SK-N-SH (cell line): ENCODE measurements at regions not wholly inside any gene's neighbourhood (a gene's known extent, or its start where the extent isn't known, plus 50 kb on each side); places are given as distances from the start of the nearest gene placed in this dataset.

Experiments used
- CTCF ChIA-PET: fragments of 300-600, 350-600 bp; formaldehyde crosslinking; extraction: SDS; loops from one replicate; lab custom pipeline; 2021; lab: Yijun Ruan, JAX
- POLR2A ChIA-PET: fragments of 350-600 bp; sonication (Branson Sonifier 250); formaldehyde crosslinking; extraction: SDS; loops from one replicate; lab custom pipeline; 2020; ENCODE audit warnings: antibody characterized with exemption, inconsistent platforms; lab: Yijun Ruan, JAX
- DNase-seq: peaks from one replicate; pipeline ENCODE4 v3.0.0; 2012
- H2AFZ ChIP-seq: fragments of 200-600 bp; sonication (generic); 2 replicates; pipeline ENCODE4 v1.8.1; 2016; ENCODE audit warnings: antibody characterized with exemption, mild to moderate bottlenecking, low read depth
- H3F3A ChIP-seq: fragments of 200-600 bp; sonication (generic); replicated peaks from 2 replicates; pipeline ENCODE3; 2016; ENCODE audit warnings: antibody characterized with exemption, mild to moderate bottlenecking; ENCODE audit not compliant: insufficient read depth
- H3K27ac ChIP-seq, 2 experiments: fragments of 200-500 bp in 1 of 2; fragments of 200-600 bp in 1 of 2; sonication (Bioruptor generic) in 1 of 2; sonication (generic), shearing (Covaris generic) in 1 of 2; 2 replicates each; pipeline versions ENCODE4 v1.5.1 to v1.6.1; 2014 to 2016; ENCODE audit warnings: low read depth in 2 of 2, inconsistent platforms in 1 of 2, low read length in 1 of 2, mild to moderate bottlenecking in 1 of 2, mixed read lengths in 1 of 2
- H3K27me3 ChIP-seq: fragments of 200-600 bp; sonication (generic), shearing (Covaris generic); 2 replicates; pipeline ENCODE4 v1.6.1; 2016; ENCODE audit warnings: mixed run types; ENCODE audit not compliant: insufficient read depth
- H3K36me3 ChIP-seq, 2 experiments: fragments of 200-500 bp in 1 of 2; fragments of 200-600 bp in 1 of 2; sonication (Bioruptor generic) in 1 of 2; sonication (generic) in 1 of 2; replicated peaks in 1 of 2; 2 replicates each; pipeline versions ENCODE3 to v1.5.1; 2014 to 2016; ENCODE audit warnings: low read length in 1 of 2, mild to moderate bottlenecking in 1 of 2; ENCODE audit not compliant: insufficient read depth in 2 of 2, control insufficient read depth in 1 of 2
- H3K4me1 ChIP-seq, 2 experiments: fragments of 200-500 bp in 1 of 2; fragments of 200-600 bp in 1 of 2; sonication (Bioruptor generic) in 1 of 2; sonication (generic), shearing (Covaris generic) in 1 of 2; 2 replicates each; pipeline versions ENCODE4 v1.5.1 to v1.6.1; 2014 to 2016; ENCODE audit warnings: low read depth in 1 of 2, low read length in 1 of 2, mixed run types in 1 of 2; ENCODE audit not compliant: insufficient read depth in 2 of 2, control insufficient read depth in 1 of 2
- H3K4me2 ChIP-seq: fragments of 200-600 bp; sonication (generic), shearing (Covaris generic); 2 replicates; pipeline ENCODE4 v1.6.1; 2017; ENCODE audit warnings: mixed run types
- H3K4me3 ChIP-seq, 2 experiments: fragments of 200-500 bp in 1 of 2; fragments of 200-600 bp in 1 of 2; sonication (Bioruptor generic) in 1 of 2; sonication (generic), shearing (Covaris generic) in 1 of 2; 2 replicates each; pipeline versions ENCODE4 v1.5.1 to v1.8.1; 2014 to 2016; ENCODE audit warnings: low read depth in 2 of 2, inconsistent platforms in 1 of 2, low read length in 1 of 2, mild to moderate bottlenecking in 1 of 2, mixed read lengths in 1 of 2, moderate library complexity in 1 of 2
- H3K79me2 ChIP-seq: fragments of 200-600 bp; sonication (generic); 2 replicates; pipeline ENCODE4 v1.8.1; 2017; ENCODE audit warnings: mild to moderate bottlenecking; ENCODE audit not compliant: insufficient read depth
- H3K9ac ChIP-seq: fragments of 200-600 bp; sonication (generic); 2 replicates; pipeline ENCODE4 v1.6.1; 2017; ENCODE audit warnings: mixed run types
- H3K9me2 ChIP-seq: fragments of 200-600 bp; sonication (generic); 2 replicates; pipeline ENCODE4 v1.6.1; 2017; ENCODE audit warnings: mixed run types
- H3K9me3 ChIP-seq: fragments of 200-600 bp; sonication (generic); 2 replicates; pipeline ENCODE4 v1.6.1; 2017; ENCODE audit warnings: mixed run types, mild to moderate bottlenecking, moderate library complexity
- H4K20me1 ChIP-seq: fragments of 200-600 bp; sonication (generic); 2 replicates; pipeline ENCODE4 v1.6.1; 2017; ENCODE audit warnings: mild to moderate bottlenecking, mixed run types; ENCODE audit not compliant: insufficient read depth
- CHD2 ChIP-seq: fragments of 150-350 bp; IDR thresholded peaks from 2 replicates; pipeline ENCODE4 v1.6.1; 2018; ENCODE audit warnings: low read length; ENCODE audit not compliant: partially characterized antibody
- CTCF ChIP-seq: fragments of 200-600 bp; sonication (generic); IDR thresholded peaks from 2 replicates; pipeline ENCODE4 v1.6.1; 2017; ENCODE audit warnings: antibody characterized with exemption, mild to moderate bottlenecking, moderate library complexity
- FOSL2 ChIP-seq: IDR thresholded peaks from 2 replicates; pipeline ENCODE4 v1.4.0; 2012; ENCODE audit warnings: low read depth, mild to moderate bottlenecking, moderate library complexity, borderline replicate concordance
- FOXJ3 ChIP-seq: sonication (generic); formaldehyde crosslinking; IDR thresholded peaks from 2 replicates; pipeline ENCODE4 v1.5.1; 2020; ENCODE audit warnings: mild to moderate bottlenecking, missing genetic modification reagents
- FOXM1 ChIP-seq: IDR thresholded peaks from 2 replicates; pipeline ENCODE4 v1.4.0; 2012; ENCODE audit warnings: low read depth, mild to moderate bottlenecking
- GABPA ChIP-seq: IDR thresholded peaks from 2 replicates; pipeline ENCODE4 v1.4.0; 2012; ENCODE audit warnings: low read depth, mild to moderate bottlenecking
- GATA2 ChIP-seq: sonication (generic); formaldehyde crosslinking; IDR thresholded peaks from 2 replicates; pipeline ENCODE4 v1.5.0; 2020; ENCODE audit warnings: mild to moderate bottlenecking, missing genetic modification reagents
- MAX ChIP-seq: IDR thresholded peaks from 2 replicates; pipeline ENCODE4 v1.4.0; 2012; ENCODE audit warnings: low read depth
- MXI1 ChIP-seq: IDR thresholded peaks from 2 replicates; pipeline ENCODE4 v1.6.1; 2012; ENCODE audit warnings: mild to moderate bottlenecking, low read depth, low read length, improper control_type of control experiment
- NFIC ChIP-seq: IDR thresholded peaks from 2 replicates; pipeline ENCODE4 v1.4.0; 2012; ENCODE audit warnings: borderline replicate concordance
- REST ChIP-seq: IDR thresholded peaks from 2 replicates; pipeline ENCODE4 v1.6.1; 2012; ENCODE audit warnings: mild to moderate bottlenecking, low read depth, low read length, moderate library complexity
- SIN3A ChIP-seq: IDR thresholded peaks from 2 replicates; pipeline ENCODE4 v1.6.1; 2012; ENCODE audit warnings: low read depth, mild to moderate bottlenecking, low read length, moderate library complexity, borderline replicate concordance
- TEAD4 ChIP-seq: IDR thresholded peaks from 2 replicates; pipeline ENCODE4 v1.4.0; 2012; ENCODE audit warnings: mild to moderate bottlenecking, borderline replicate concordance; ENCODE audit not compliant: insufficient read depth
- USF1 ChIP-seq: IDR thresholded peaks from 2 replicates; pipeline ENCODE4 v1.4.0; 2012; ENCODE audit warnings: low read depth, borderline replicate concordance
- USF2 ChIP-seq: fragments of 150-350 bp; IDR thresholded peaks from 2 replicates; pipeline ENCODE4 v1.6.1; 2017; ENCODE audit warnings: antibody characterized with exemption, low read length, low read depth, borderline replicate concordance
- ZBTB33 ChIP-seq: IDR thresholded peaks from 2 replicates; pipeline ENCODE4 v1.4.0; 2012; ENCODE audit warnings: low read depth, borderline replicate concordance
- WGBS: methylation state at CpG from one replicate; pipeline ENCODE4 v1.1.6; 2017; ENCODE audit warnings: low lambda C conversion rate; 5-methylcytosine and 5-hydroxymethylcytosine counted together

GRCh38 chr5:6106756-6107155, 271.6 kb downstream of the MED10 start:
- TF ChIP-seq NFIC (no peak), USF1 (no peak), CTCF (no peak), REST (no peak), FOXM1 (no peak), USF2 (no peak), GATA2 (CRISPR knock-in tag) (no peak), TEAD4 (no peak), GABPA (no peak)
- no peak overlapping the region for H3K4me2 ChIP-seq
- H3K9ac ChIP-seq: no peak overlapping the region
- no peaks in the 10 kb centered on the region for H3K4me1 ChIP-seq
- no peaks in the 10 kb centered on the region for H3K27me3 ChIP-seq
- H4K20me1 ChIP-seq: no peaks in the 10 kb centered on the region
- H3K79me2 ChIP-seq: no peaks in the 10 kb centered on the region
- H3K9me2 ChIP-seq: no peaks in the 10 kb centered on the region
- 27% methylated on average over 5 of the region's 6 CpGs for WGBS
- ChIA-PET CTCF (interaction anchor here (1.1 kb wide), 1 partner anchor 9 kb away, joined by 3 read pairs; no protein-coding TSS in a partner anchor), POLR2A (no interaction called here)
- no peak overlapping the region for H2AFZ ChIP-seq
- H3K36me3 ChIP-seq: no peaks in the 10 kb centered on the region
- no peaks in the 10 kb centered on the region; the same call in 1 of the 2 replicates for H3K9me3 ChIP-seq
- H3K4me3 ChIP-seq: no peak overlapping the region
- H3F3A ChIP-seq: no peaks in the 10 kb centered on the region
- H3K27ac ChIP-seq: no peak overlapping the region
- DNase-seq: no peak

- no peaks in the 10 kb centered on the region; the same call in 1 of the 2 replicates for H3K9me3 ChIP-seq
- CTCF ChIA-PET: interaction anchor here (0.7 to 1.3 kb wide), 2 partner anchors 22 to 54 kb away, joined by 3 read pairs; no protein-coding TSS in a partner anchor
- no peak overlapping the region for H3K9ac ChIP-seq
- no peaks in the 10 kb centered on the region for H3F3A ChIP-seq
- H2AFZ ChIP-seq: no peak overlapping the region
- no peak overlapping the region for H3K4me2 ChIP-seq
- no peaks in the 10 kb centered on the region for H3K36me3 ChIP-seq
- no peaks in the 10 kb centered on the region for H4K20me1 ChIP-seq
- no peak for DNase-seq
- no peaks in the 10 kb centered on the region for H3K4me1 ChIP-seq
- no peaks in the 10 kb centered on the region for H3K9me2 ChIP-seq
- POLR2A ChIA-PET: no interaction called here
- WGBS: 39% methylated on average over 4 of the region's 4 CpGs
- H3K4me3 ChIP-seq: no peak overlapping the region
- H3K27me3 ChIP-seq: no peaks in the 10 kb centered on the region
- no peak overlapping the region for H3K27ac ChIP-seq
- no peaks in the 10 kb centered on the region for H3K79me2 ChIP-seq
- TF ChIP-seq SIN3A (no peak), GATA2 (CRISPR knock-in tag) (no peak), CHD2 (no peak), MXI1 (no peak), ZBTB33 (no peak), FOXJ3 (CRISPR knock-in tag) (no peak), FOSL2 (no peak), MAX (no peak)
Measured at GRCh38 chr5:6105320-6105719, 273.0 kb downstream of the MED10 start.
